GM23338 (cell line): ENCODE measurements at regions not wholly inside any gene's neighbourhood (a gene's known extent, or its start where the extent isn't known, plus 50 kb on each side); places are given as distances from the start of the nearest gene placed in this dataset.

Experiments used
- ATAC-seq: fragments of 200-7000 bp; cut with Tn5 transposase; 3 replicates; pipeline ENCODE4 v1.9.1; 2020
- DNase-seq: peaks from one replicate; pipeline ENCODE4 v3.0.0-alpha.2; 2015; ENCODE audit warnings: low spot score
- H2AFZ ChIP-seq: fragments of 200-600 bp; sonication (generic); 2 replicates; pipeline ENCODE4 v1.8.0; 2016; ENCODE audit warnings: antibody characterized with exemption, mild to moderate bottlenecking, moderate library complexity
- H3F3A ChIP-seq: fragments of 200-600 bp; sonication (generic); replicated peaks from 2 replicates; pipeline ENCODE4 v1.8.0; 2017; ENCODE audit warnings: antibody characterized with exemption, mixed run types, low read depth
- H3K27ac ChIP-seq: fragments of 200-600 bp; sonication (generic); 2 replicates; pipeline ENCODE4 v1.6.1; 2016; ENCODE audit warnings: low read depth
- H3K27me3 ChIP-seq: fragments of 200-600 bp; sonication (generic); 2 replicates; pipeline ENCODE4 v1.8.0; 2016; ENCODE audit warnings: mild to moderate bottlenecking, mixed run types, moderate library complexity; ENCODE audit not compliant: insufficient read depth
- H3K36me3 ChIP-seq: fragments of 200-600 bp; sonication (generic); 2 replicates; pipeline ENCODE4 v1.8.0; 2016; ENCODE audit warnings: mild to moderate bottlenecking; ENCODE audit not compliant: insufficient read depth
- H3K4me1 ChIP-seq: fragments of 200-600 bp; sonication (generic); 2 replicates; pipeline ENCODE4 v1.8.0; 2016; ENCODE audit warnings: mild to moderate bottlenecking, moderate library complexity; ENCODE audit not compliant: insufficient read depth
- H3K4me2 ChIP-seq: fragments of 200-600 bp; sonication (generic); 2 replicates; pipeline ENCODE4 v1.7.1; 2017; ENCODE audit warnings: mixed run types
- H3K4me3 ChIP-seq: fragments of 200-600 bp; sonication (generic); 2 replicates; pipeline ENCODE4 v1.6.1; 2016; ENCODE audit warnings: mixed run types
- H3K79me2 ChIP-seq: fragments of 200-600 bp; sonication (generic); replicated peaks from 2 replicates; pipeline ENCODE4 v1.8.0; 2017; ENCODE audit warnings: mild to moderate bottlenecking; ENCODE audit not compliant: insufficient read depth
- H3K9me2 ChIP-seq: fragments of 200-600 bp; sonication (generic); 2 replicates; pipeline ENCODE4 v1.8.0; 2017; ENCODE audit not compliant: insufficient read depth
- H4K20me1 ChIP-seq: fragments of 200-600 bp; sonication (generic); replicated peaks from 2 replicates; pipeline ENCODE4 v1.8.0; 2017; ENCODE audit warnings: mild to moderate bottlenecking; ENCODE audit not compliant: insufficient read depth
- H3K27ac Mint-ChIP-seq: 2 replicates; pipeline ENCODE4 v1.8.0; 2020; ENCODE audit warnings: inconsistent platforms, mild to moderate bottlenecking, moderate library complexity, mixed read lengths
- H3K27me3 Mint-ChIP-seq: 3 replicates; pipeline ENCODE4 v1.8.0; 2022; ENCODE audit warnings: low read depth, mild to moderate bottlenecking, moderate library complexity, mixed read lengths, inconsistent platforms; ENCODE audit not compliant: insufficient read depth, poor library complexity
- H3K36me3 Mint-ChIP-seq: 3 replicates; pipeline ENCODE4 v1.8.0; 2021; ENCODE audit warnings: low read depth, mild to moderate bottlenecking, inconsistent platforms, moderate library complexity, mixed read lengths
- H3K4me1 Mint-ChIP-seq: 3 replicates; pipeline ENCODE4 v1.8.0; 2020; ENCODE audit warnings: mild to moderate bottlenecking, inconsistent platforms, mixed read lengths
- H3K4me3 Mint-ChIP-seq: 3 replicates; pipeline ENCODE4 v1.8.0; 2021; ENCODE audit warnings: moderate library complexity, mild to moderate bottlenecking, inconsistent platforms, mixed read lengths
- H3K9me3 Mint-ChIP-seq: 3 replicates; pipeline ENCODE4 v1.8.0; 2020; ENCODE audit warnings: moderate library complexity, mild to moderate bottlenecking, inconsistent platforms, mixed read lengths
- CREB1 ChIP-seq: fragments of 250-450 bp; sonication (Bioruptor Pico); IDR thresholded peaks from 2 replicates; pipeline ENCODE4 v1.5.0; 2020; ENCODE audit warnings: low read depth, mild to moderate bottlenecking, moderate library complexity
- EZH2 ChIP-seq: fragments of 200-600 bp; sonication (generic); IDR thresholded peaks from one replicate; pipeline ENCODE4 v1.8.0; 2017; ENCODE audit warnings: antibody characterized with exemption, mild to moderate bottlenecking, low read depth; ENCODE audit not compliant: unreplicated experiment
- EZH2phosphoT487 ChIP-seq: fragments of 200-600 bp; sonication (generic); IDR thresholded peaks from one replicate; pipeline ENCODE4 v1.8.1; 2018; ENCODE audit warnings: antibody characterized with exemption; ENCODE audit not compliant: unreplicated experiment
- JUNB ChIP-seq: IDR thresholded peaks from one replicate; pipeline ENCODE4 v1.6.1; 2016; ENCODE audit warnings: antibody characterized with exemption; ENCODE audit not compliant: unreplicated experiment
- NANOG ChIP-seq: IDR thresholded peaks from 2 replicates; pipeline ENCODE4 v1.6.1; 2016; ENCODE audit warnings: antibody characterized with exemption, borderline replicate concordance
- POLR2AphosphoS5 ChIP-seq: IDR thresholded peaks from 2 replicates; pipeline ENCODE4 v1.6.1; 2016; ENCODE audit warnings: antibody characterized with exemption, low read depth
- STAT1 ChIP-seq: IDR thresholded peaks from one replicate; pipeline ENCODE4 v1.6.1; 2016; ENCODE audit warnings: antibody characterized with exemption; ENCODE audit not compliant: unreplicated experiment
- ZNF114 ChIP-seq: fragments of 250-450 bp; sonication (Bioruptor Pico); IDR thresholded peaks from 2 replicates; pipeline ENCODE4 v1.5.0; 2020; ENCODE audit warnings: mild to moderate bottlenecking, moderate library complexity
- ZNF331 ChIP-seq: fragments of 250-450 bp; sonication (Bioruptor Pico); IDR thresholded peaks from 2 replicates; pipeline ENCODE4 v1.5.0; 2020; ENCODE audit warnings: low read depth, mild to moderate bottlenecking, moderate library complexity
- TF ChIP-seq, protein P1 (sequence below): IDR thresholded peaks from one replicate; pipeline ENCODE4 v1.6.1; 2018; ENCODE audit warnings: antibody characterized with exemption; ENCODE audit not compliant: unreplicated experiment
- TF ChIP-seq, protein P2 (sequence below): IDR thresholded peaks from 2 replicates; pipeline ENCODE4 v1.6.1; 2016; ENCODE audit warnings: antibody characterized with exemption
- TF ChIP-seq, protein P3 (sequence below), 2 experiments: fragments of 200-600 bp in 1 of 2; sonication (generic) in 1 of 2; conservative IDR thresholded peaks; 2 replicates each; pipeline versions ENCODE4 v1.5.1 to v1.6.1; 2016 to 2017; ENCODE audit warnings: antibody characterized with exemption in 2 of 2, low read depth in 2 of 2, mild to moderate bottlenecking in 2 of 2, moderate library complexity in 1 of 2

DNA sequence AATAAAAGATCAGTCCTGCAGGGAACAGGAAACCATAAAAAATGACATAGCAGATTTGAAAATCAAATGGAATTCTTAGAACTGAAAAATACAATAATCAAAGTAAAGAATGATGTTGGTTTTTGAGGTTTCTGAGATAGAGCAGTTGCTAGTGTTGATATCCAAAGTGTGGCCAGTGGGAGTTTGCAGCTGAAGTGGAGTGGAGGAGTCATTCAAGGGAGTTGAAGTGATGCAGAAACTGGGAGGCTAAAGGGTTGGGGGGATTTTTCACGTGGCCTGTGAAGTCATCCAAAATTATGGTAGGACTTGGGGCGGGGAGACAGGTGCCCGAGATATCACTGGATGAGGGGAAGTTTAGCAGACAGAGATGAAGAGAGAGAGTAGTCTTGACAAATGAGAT, 123.6 kb downstream of the CDC5L start:
- peaks cover 9% of the 10 kb centered on the region for H3K9me2 ChIP-seq
- no peak overlapping the region for H3K27ac ChIP-seq
- DNase-seq, result no peak
- no peaks in the 10 kb centered on the region for H3K4me1 ChIP-seq
- Mint-ChIP-seq H3K4me1 (no peaks in the 10 kb centered on the region), H3K27ac (no peak overlapping the region), H3K9me3 (no peaks in the 10 kb centered on the region), H3K27me3 (no peaks in the 10 kb centered on the region), H3K36me3 (no peaks in the 10 kb centered on the region), H3K4me3 (no peak overlapping the region)
- TF ChIP-seq CREB1 (no peak), EZH2phosphoT487 (no peak), ZNF114 (CRISPR knock-in tag) (no peak), ZNF331 (CRISPR knock-in tag) (no peak), POLR2AphosphoS5 (no peak), JUNB (no peak), EZH2 (no peak), NANOG (no peak), STAT1 (no peak)
- TF ChIP-seq, protein P1, sequence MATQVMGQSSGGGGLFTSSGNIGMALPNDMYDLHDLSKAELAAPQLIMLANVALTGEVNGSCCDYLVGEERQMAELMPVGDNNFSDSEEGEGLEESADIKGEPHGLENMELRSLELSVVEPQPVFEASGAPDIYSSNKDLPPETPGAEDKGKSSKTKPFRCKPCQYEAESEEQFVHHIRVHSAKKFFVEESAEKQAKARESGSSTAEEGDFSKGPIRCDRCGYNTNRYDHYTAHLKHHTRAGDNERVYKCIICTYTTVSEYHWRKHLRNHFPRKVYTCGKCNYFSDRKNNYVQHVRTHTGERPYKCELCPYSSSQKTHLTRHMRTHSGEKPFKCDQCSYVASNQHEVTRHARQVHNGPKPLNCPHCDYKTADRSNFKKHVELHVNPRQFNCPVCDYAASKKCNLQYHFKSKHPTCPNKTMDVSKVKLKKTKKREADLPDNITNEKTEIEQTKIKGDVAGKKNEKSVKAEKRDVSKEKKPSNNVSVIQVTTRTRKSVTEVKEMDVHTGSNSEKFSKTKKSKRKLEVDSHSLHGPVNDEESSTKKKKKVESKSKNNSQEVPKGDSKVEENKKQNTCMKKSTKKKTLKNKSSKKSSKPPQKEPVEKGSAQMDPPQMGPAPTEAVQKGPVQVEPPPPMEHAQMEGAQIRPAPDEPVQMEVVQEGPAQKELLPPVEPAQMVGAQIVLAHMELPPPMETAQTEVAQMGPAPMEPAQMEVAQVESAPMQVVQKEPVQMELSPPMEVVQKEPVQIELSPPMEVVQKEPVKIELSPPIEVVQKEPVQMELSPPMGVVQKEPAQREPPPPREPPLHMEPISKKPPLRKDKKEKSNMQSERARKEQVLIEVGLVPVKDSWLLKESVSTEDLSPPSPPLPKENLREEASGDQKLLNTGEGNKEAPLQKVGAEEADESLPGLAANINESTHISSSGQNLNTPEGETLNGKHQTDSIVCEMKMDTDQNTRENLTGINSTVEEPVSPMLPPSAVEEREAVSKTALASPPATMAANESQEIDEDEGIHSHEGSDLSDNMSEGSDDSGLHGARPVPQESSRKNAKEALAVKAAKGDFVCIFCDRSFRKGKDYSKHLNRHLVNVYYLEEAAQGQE, result no peak
- TF ChIP-seq, protein P2, sequence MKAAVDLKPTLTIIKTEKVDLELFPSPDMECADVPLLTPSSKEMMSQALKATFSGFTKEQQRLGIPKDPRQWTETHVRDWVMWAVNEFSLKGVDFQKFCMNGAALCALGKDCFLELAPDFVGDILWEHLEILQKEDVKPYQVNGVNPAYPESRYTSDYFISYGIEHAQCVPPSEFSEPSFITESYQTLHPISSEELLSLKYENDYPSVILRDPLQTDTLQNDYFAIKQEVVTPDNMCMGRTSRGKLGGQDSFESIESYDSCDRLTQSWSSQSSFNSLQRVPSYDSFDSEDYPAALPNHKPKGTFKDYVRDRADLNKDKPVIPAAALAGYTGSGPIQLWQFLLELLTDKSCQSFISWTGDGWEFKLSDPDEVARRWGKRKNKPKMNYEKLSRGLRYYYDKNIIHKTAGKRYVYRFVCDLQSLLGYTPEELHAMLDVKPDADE, result no peak
- no peaks in the 10 kb centered on the region for H3K27me3 ChIP-seq
- H2AFZ ChIP-seq, result no peak overlapping the region
- no peaks in the 10 kb centered on the region for H3F3A ChIP-seq
- ATAC-seq, result no peak
- H3K79me2 ChIP-seq, result no peaks in the 10 kb centered on the region
- H3K4me2 ChIP-seq, result no peak overlapping the region
- no peak overlapping the region for H3K4me3 ChIP-seq
- H3K36me3 ChIP-seq, result no peaks in the 10 kb centered on the region
- H4K20me1 ChIP-seq, result no peaks in the 10 kb centered on the region

DNA sequence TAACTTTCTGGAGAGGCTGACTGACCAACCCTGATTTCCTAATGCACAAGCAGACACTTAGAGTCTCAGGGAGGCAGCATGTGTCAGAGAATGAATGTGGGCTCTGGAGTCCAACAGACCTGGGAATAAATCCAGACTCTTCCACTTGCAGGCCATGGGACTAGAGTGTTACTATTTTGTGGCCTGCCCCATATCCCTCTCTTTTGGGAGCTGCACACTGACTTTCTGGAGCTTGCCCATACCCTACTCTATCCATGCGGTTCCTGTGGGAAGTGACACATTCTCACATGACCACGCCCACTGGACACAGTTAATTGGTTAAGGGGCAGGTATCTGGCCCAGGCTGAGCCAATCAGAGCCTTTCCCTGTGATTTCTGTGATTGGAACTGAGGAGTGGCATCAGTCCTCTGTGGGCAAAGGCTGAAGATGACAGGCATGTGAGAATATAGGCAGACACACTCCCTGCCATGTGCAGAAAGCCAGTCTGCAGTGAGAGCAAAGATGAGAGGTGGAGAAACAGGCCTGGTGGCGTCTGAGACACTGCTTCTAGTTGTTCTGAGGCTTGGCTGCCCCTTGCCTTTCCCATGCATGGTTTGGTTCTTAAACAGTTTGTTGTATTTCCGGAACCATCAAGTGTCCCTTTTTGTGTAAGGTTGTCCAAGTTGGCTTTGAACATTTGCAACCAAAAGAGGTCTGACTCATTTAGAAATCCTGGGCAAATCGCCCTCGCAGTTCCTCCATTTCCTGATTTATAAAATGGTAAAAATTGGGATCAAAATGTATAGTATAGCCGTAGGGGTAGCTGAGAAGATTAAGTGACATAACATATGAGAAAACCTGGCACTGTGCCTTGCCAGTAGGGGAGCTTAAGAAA, 125.6 kb downstream of the CDC5L start:
- peaks cover 2% of the 10 kb centered on the region for H3K27me3 Mint-ChIP-seq
- Histone ChIP-seq H3K36me3 (no peaks in the 10 kb centered on the region), H3K27me3 (no peaks in the 10 kb centered on the region), H3K9me2 (0 out of 2 replicates have a peak, but pooled peaks cover 3% of the 10 kb centered on the region), H2AFZ (no peak overlapping the region), H3K4me2 (no peak overlapping the region), H3K27ac (no peak overlapping the region), H3F3A (no peaks in the 10 kb centered on the region), H4K20me1 (no peaks in the 10 kb centered on the region), H3K4me1 (no peaks in the 10 kb centered on the region), H3K79me2 (no peaks in the 10 kb centered on the region), H3K4me3 (no peak overlapping the region)
- ATAC-seq (no peak), DNase-seq (no peak)
- H3K9me3 Mint-ChIP-seq, result no peaks in the 10 kb centered on the region; the same call in 1 of the 3 replicates
- no peaks in the 10 kb centered on the region for H3K36me3 Mint-ChIP-seq
- H3K4me3 Mint-ChIP-seq, result no peak overlapping the region
- no peak overlapping the region for H3K27ac Mint-ChIP-seq
- H3K4me1 Mint-ChIP-seq, result no peaks in the 10 kb centered on the region
- TF ChIP-seq, protein P1, result no peak
- TF ChIP-seq ZNF114 (CRISPR knock-in tag) (no peak), EZH2 (no peak), POLR2AphosphoS5 (no peak), STAT1 (no peak)
- TF ChIP-seq, protein P2, result no peak
- TF ChIP-seq, protein P3, sequence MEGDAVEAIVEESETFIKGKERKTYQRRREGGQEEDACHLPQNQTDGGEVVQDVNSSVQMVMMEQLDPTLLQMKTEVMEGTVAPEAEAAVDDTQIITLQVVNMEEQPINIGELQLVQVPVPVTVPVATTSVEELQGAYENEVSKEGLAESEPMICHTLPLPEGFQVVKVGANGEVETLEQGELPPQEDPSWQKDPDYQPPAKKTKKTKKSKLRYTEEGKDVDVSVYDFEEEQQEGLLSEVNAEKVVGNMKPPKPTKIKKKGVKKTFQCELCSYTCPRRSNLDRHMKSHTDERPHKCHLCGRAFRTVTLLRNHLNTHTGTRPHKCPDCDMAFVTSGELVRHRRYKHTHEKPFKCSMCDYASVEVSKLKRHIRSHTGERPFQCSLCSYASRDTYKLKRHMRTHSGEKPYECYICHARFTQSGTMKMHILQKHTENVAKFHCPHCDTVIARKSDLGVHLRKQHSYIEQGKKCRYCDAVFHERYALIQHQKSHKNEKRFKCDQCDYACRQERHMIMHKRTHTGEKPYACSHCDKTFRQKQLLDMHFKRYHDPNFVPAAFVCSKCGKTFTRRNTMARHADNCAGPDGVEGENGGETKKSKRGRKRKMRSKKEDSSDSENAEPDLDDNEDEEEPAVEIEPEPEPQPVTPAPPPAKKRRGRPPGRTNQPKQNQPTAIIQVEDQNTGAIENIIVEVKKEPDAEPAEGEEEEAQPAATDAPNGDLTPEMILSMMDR (conservative IDR thresholded peaks at IDR 0.05; ENCODE audit: low read depth in 2 of 2), result no peak
